Osteoblast (primary cell): ENCODE measurements at regions not wholly inside any gene's neighbourhood (a gene's known extent, or its start where the extent isn't known, plus 50 kb on each side); places are given as distances from the start of the nearest gene placed in this dataset.
A peak's percentile ranks its signal among the peaks of the same experiment; 100 is the strongest.

Source experiments
- DNase-seq: peaks from one replicate; pipeline ENCODE4 v3.0.0; 2011; ENCODE audit warnings: low spot score, mixed read lengths; ENCODE audit not compliant: insufficient read length; ENCODE audit errors: missing footprints
- H2AFZ ChIP-seq: 2 replicates; pipeline ENCODE4 v1.6.0; 2011; ENCODE audit warnings: mild to moderate bottlenecking, low read length
- H3K27ac ChIP-seq: 2 replicates; pipeline ENCODE4 v1.5.1; 2011; ENCODE audit warnings: mild to moderate bottlenecking, low read depth, low read length, moderate library complexity
- H3K27me3 ChIP-seq: 2 replicates; pipeline ENCODE4 v1.6.0; 2012; ENCODE audit warnings: mild to moderate bottlenecking, control low read depth, inconsistent platforms, low read length, moderate library complexity; ENCODE audit not compliant: insufficient read depth
- H3K36me3 ChIP-seq: 2 replicates; pipeline ENCODE4 v1.5.1; 2011; ENCODE audit warnings: mild to moderate bottlenecking, low read length, control low read depth, moderate library complexity; ENCODE audit not compliant: insufficient read depth
- H3K4me1 ChIP-seq: 2 replicates; pipeline ENCODE4 v1.5.1; 2011; ENCODE audit warnings: mild to moderate bottlenecking, low read length, control low read depth, moderate library complexity; ENCODE audit not compliant: insufficient read depth
- H3K4me2 ChIP-seq: 2 replicates; pipeline ENCODE4 v1.6.0; 2011; ENCODE audit warnings: mild to moderate bottlenecking, low read length; ENCODE audit not compliant: insufficient read depth
- H3K4me3 ChIP-seq: fragments of 200-600 bp; sonication (generic); 3 replicates; pipeline ENCODE4 v1.5.1; 2012; ENCODE audit warnings: mild to moderate bottlenecking, low read length, inconsistent platforms; ENCODE audit not compliant: insufficient read depth
- H3K79me2 ChIP-seq: 2 replicates; pipeline ENCODE4 v1.6.0; 2012; ENCODE audit warnings: mild to moderate bottlenecking, low read length, control low read depth, inconsistent platforms; ENCODE audit not compliant: insufficient read depth
- H3K9me3 ChIP-seq: 2 replicates; pipeline ENCODE4 v1.5.1; 2011; ENCODE audit warnings: low read depth, low read length, control low read depth
- H4K20me1 ChIP-seq: 2 replicates; pipeline ENCODE4 v1.6.0; 2012; ENCODE audit warnings: mild to moderate bottlenecking, low read length, control low read depth; ENCODE audit not compliant: insufficient read depth
- TF ChIP-seq, protein P1 (sequence below): IDR thresholded peaks from 2 replicates; pipeline ENCODE4 v1.5.1; 2011; ENCODE audit warnings: mild to moderate bottlenecking, low read depth, low read length, moderate library complexity; ENCODE audit errors: extremely low read depth

- Histone ChIP-seq H3K79me2 (no peaks in the 10 kb centered on the region), H3K4me1 (no peaks in the 10 kb centered on the region), H2AFZ (no peak overlapping the region), H3K9me3 (no peaks in the 10 kb centered on the region), H3K27ac (no peak overlapping the region), H4K20me1 (no peaks in the 10 kb centered on the region), H3K36me3 (no peaks in the 10 kb centered on the region), H3K4me3 (no peak overlapping the region), H3K4me2 (no peak overlapping the region), H3K27me3 (no peaks in the 10 kb centered on the region)
- TF ChIP-seq, protein P1, sequence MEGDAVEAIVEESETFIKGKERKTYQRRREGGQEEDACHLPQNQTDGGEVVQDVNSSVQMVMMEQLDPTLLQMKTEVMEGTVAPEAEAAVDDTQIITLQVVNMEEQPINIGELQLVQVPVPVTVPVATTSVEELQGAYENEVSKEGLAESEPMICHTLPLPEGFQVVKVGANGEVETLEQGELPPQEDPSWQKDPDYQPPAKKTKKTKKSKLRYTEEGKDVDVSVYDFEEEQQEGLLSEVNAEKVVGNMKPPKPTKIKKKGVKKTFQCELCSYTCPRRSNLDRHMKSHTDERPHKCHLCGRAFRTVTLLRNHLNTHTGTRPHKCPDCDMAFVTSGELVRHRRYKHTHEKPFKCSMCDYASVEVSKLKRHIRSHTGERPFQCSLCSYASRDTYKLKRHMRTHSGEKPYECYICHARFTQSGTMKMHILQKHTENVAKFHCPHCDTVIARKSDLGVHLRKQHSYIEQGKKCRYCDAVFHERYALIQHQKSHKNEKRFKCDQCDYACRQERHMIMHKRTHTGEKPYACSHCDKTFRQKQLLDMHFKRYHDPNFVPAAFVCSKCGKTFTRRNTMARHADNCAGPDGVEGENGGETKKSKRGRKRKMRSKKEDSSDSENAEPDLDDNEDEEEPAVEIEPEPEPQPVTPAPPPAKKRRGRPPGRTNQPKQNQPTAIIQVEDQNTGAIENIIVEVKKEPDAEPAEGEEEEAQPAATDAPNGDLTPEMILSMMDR: no peak
- peak; percentile 27 for DNase-seq
Measured at GRCh38 chr16:6146356-6146755, 1048.8 kb upstream of the EEF2KMT start.

DNA sequence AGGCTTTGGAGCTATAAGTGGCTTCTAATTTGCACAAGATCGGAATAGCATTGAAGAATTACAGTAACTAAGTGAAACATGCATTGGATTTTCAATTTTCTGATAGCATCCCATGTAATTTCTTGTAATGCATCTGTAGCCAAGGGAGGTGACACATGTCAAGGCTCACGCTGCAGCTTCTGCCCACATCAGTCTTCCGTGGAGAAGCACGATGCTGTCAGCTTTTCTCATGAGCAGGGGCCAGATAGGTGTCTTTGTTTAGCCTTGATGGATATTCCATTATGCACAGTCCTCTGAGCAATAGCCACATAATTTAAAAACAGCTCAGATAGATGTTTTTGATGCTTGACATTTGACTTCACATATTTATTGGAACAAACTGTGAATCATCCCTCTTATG is 1046.9 kb upstream of the EEF2KMT start:
- Histone ChIP-seq H3K27me3 (no peaks in the 10 kb centered on the region), H4K20me1 (no peaks in the 10 kb centered on the region), H3K9me3 (no peaks in the 10 kb centered on the region), H3K79me2 (no peaks in the 10 kb centered on the region), H3K27ac (no peak overlapping the region), H3K4me1 (no peaks in the 10 kb centered on the region), H3K4me3 (no peak overlapping the region), H2AFZ (no peak overlapping the region), H3K4me2 (no peak overlapping the region), H3K36me3 (no peaks in the 10 kb centered on the region)
- TF ChIP-seq, protein P1: no peak
- DNase-seq: no peak

DNA sequence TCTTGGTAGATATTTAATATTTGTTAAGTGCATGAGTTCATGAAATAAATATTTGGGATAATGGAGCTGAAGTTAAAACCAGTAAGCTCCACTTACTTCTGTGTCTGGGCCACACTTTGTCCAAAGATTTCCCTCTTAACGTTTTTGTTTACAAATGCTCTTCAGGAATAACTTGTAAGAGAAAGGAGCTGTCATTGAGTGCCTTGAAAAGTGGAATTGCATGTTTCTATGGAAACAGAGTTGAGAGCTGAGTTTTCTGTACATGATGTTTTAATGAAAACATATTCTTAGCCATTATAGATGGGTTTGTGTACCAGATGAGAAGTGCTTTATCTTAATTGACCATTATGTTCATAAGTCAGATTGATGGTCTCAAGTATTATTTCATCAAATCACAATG is 1045.4 kb upstream of the EEF2KMT start:
- no peak overlapping the region for H3K4me2 ChIP-seq
- H4K20me1 ChIP-seq: no peaks in the 10 kb centered on the region
- no peaks in the 10 kb centered on the region for H3K79me2 ChIP-seq
- H3K27ac ChIP-seq: no peak overlapping the region
- DNase-seq: no peak
- no peaks in the 10 kb centered on the region for H3K9me3 ChIP-seq
- TF ChIP-seq, protein P1: no peak
- H3K36me3 ChIP-seq: no peaks in the 10 kb centered on the region
- no peaks in the 10 kb centered on the region for H3K4me1 ChIP-seq
- H3K27me3 ChIP-seq: no peaks in the 10 kb centered on the region
- no peak overlapping the region for H2AFZ ChIP-seq
- H3K4me3 ChIP-seq: no peak overlapping the region

- Histone ChIP-seq H3K9me3 (no peaks in the 10 kb centered on the region), H3K79me2 (no peaks in the 10 kb centered on the region), H3K27me3 (no peaks in the 10 kb centered on the region), H3K4me1 (no peaks in the 10 kb centered on the region), H2AFZ (no peak overlapping the region), H4K20me1 (no peaks in the 10 kb centered on the region), H3K4me3 (no peak overlapping the region), H3K36me3 (no peaks in the 10 kb centered on the region), H3K4me2 (no peak overlapping the region), H3K27ac (no peak overlapping the region)
- no peak for DNase-seq
- TF ChIP-seq, protein P1: no peak
Measured at GRCh38 chr16:6133009-6133557, 1035.5 kb upstream of the EEF2KMT start.
